ENCODE measurements at regions not wholly inside any gene's neighbourhood (a gene's known extent, or its start where the extent isn't known, plus 50 kb on each side); places are given as distances from the start of the nearest gene placed in this dataset.

- no peak for DNase-seq
- Histone ChIP-seq H3K9me3 (peaks cover 0 to 14% (median 6%) of the 10 kb centered on the region in 8 donors), H3K4me3 (no peak overlapping the region), H3K27ac (no peak overlapping the region), H3K27me3 (replicated peaks in 1 of 7) (no peaks in the 10 kb centered on the region), H3K36me3 (no peaks in the 10 kb centered on the region), H3K4me1 (no peaks in the 10 kb centered on the region)
- TF ChIP-seq POLR2AphosphoS5 (IDR thresholded peaks at IDR 0.05) (no peak), POLR2A (IDR thresholded peaks at IDR 0.05) (no peak)
- TF ChIP-seq, protein P1, sequence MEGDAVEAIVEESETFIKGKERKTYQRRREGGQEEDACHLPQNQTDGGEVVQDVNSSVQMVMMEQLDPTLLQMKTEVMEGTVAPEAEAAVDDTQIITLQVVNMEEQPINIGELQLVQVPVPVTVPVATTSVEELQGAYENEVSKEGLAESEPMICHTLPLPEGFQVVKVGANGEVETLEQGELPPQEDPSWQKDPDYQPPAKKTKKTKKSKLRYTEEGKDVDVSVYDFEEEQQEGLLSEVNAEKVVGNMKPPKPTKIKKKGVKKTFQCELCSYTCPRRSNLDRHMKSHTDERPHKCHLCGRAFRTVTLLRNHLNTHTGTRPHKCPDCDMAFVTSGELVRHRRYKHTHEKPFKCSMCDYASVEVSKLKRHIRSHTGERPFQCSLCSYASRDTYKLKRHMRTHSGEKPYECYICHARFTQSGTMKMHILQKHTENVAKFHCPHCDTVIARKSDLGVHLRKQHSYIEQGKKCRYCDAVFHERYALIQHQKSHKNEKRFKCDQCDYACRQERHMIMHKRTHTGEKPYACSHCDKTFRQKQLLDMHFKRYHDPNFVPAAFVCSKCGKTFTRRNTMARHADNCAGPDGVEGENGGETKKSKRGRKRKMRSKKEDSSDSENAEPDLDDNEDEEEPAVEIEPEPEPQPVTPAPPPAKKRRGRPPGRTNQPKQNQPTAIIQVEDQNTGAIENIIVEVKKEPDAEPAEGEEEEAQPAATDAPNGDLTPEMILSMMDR (IDR thresholded peaks at IDR 0.05 in 8 of 11, conservative IDR thresholded peaks at IDR 0.05 in 3 of 11) = no peak
- 54 to 65% (median 55%) methylated on average over 6 of the region's 6 CpGs for WGBS, 5 donors
- intact Hi-C loops (cut with DNase I; ENCODE audit: low total_unique reads) = no loop called here
Measured at GRCh38 chr13:109500146-109500773, 286.1 kb downstream of the IRS2 start.

GRCh38 chr13:109497917-109498316, 288.5 kb downstream of the IRS2 start:
- intact Hi-C loops (cut with DNase I; ENCODE audit: low total_unique reads) = no loop called here
- H3K4me3 ChIP-seq = no peak overlapping the region
- H3K27me3 ChIP-seq (replicated peaks in 1 of 7) = no peaks in the 10 kb centered on the region
- H3K9me3 ChIP-seq = peaks cover 0 to 9% (median 3%) of the 10 kb centered on the region in 8 donors
- no peaks in the 10 kb centered on the region for H3K4me1 ChIP-seq
- DNase-seq = no peak
- H3K27ac ChIP-seq = no peak overlapping the region
- no peaks in the 10 kb centered on the region for H3K36me3 ChIP-seq
- WGBS, 5 donors = 89 to 93% (median 92%) methylated on average over 10 of the region's 10 CpGs
- TF ChIP-seq, protein P1 (IDR thresholded peaks at IDR 0.05 in 8 of 11, conservative IDR thresholded peaks at IDR 0.05 in 3 of 11) = no peak
- TF ChIP-seq POLR2A (IDR thresholded peaks at IDR 0.05) = no peak
- TF ChIP-seq POLR2AphosphoS5 (IDR thresholded peaks at IDR 0.05) = no peak

- no peak overlapping the region for H3K27ac ChIP-seq
- WGBS, 5 donors = 73 to 85% (median 83%) methylated on average over 7 of the region's 7 CpGs
- H3K36me3 ChIP-seq = no peaks in the 10 kb centered on the region
- intact Hi-C loops (cut with DNase I; ENCODE audit: low total_unique reads) = no loop called here
- TF ChIP-seq, protein P1 (IDR thresholded peaks at IDR 0.05 in 8 of 11, conservative IDR thresholded peaks at IDR 0.05 in 3 of 11) = no peak
- TF ChIP-seq POLR2A (IDR thresholded peaks at IDR 0.05) (no peak), POLR2AphosphoS5 (IDR thresholded peaks at IDR 0.05) (no peak)
- no peaks in the 10 kb centered on the region for H3K4me1 ChIP-seq
- H3K27me3 ChIP-seq (replicated peaks in 1 of 7) = no peaks in the 10 kb centered on the region
- H3K4me3 ChIP-seq = no peak overlapping the region
- DNase-seq = no peak
- no peaks in the 10 kb centered on the region for H3K9me3 ChIP-seq
Measured at GRCh38 chr13:109496216-109496615, 290.2 kb downstream of the IRS2 start.

DNA sequence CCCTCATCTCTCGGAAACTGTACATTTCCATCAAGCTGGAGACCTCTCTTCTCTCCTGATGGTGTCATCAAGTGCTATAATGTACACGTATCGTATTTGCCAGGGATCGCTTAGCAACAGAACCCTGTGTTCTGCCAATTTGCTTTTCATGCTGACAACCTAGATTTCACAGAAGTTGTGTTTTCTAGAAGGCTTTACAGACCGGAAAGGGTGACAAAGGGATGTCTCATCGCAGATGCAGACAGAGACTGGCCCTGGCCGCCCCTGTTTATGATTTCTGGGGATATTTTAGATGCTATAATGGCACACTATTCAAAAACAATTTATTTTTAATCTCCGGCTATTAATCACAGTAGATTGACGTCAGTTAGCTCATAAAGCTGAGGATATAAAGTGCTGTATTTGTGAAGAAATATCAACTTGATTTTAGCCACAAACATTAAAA, 291.4 kb downstream of the IRS2 start:
- Histone ChIP-seq H3K36me3 (no peaks in the 10 kb centered on the region), H3K9me3 (no peaks in the 10 kb centered on the region), H3K4me3 (no peak overlapping the region), H3K27ac (no peak overlapping the region), H3K27me3 (replicated peaks in 1 of 7) (no peaks in the 10 kb centered on the region), H3K4me1 (no peaks in the 10 kb centered on the region)
- WGBS, 5 donors = 79 to 86% (median 83%) methylated on average over 9 of the region's 9 CpGs
- TF ChIP-seq, protein P1 (IDR thresholded peaks at IDR 0.05 in 8 of 11, conservative IDR thresholded peaks at IDR 0.05 in 3 of 11) = no peak
- no peak for TF ChIP-seq POLR2A (IDR thresholded peaks at IDR 0.05)
- no peak for TF ChIP-seq POLR2AphosphoS5 (IDR thresholded peaks at IDR 0.05)
- intact Hi-C loops (cut with DNase I; ENCODE audit: low total_unique reads) = no loop called here
- no peak for DNase-seq

All from spleen (tissue), 11 donors.